ENCODE measurements at regions not wholly inside any gene's neighbourhood (a gene's known extent, or its start where the extent isn't known, plus 50 kb on each side); places are given as distances from the start of the nearest gene placed in this dataset.

- TF ChIP-seq, protein P1, sequence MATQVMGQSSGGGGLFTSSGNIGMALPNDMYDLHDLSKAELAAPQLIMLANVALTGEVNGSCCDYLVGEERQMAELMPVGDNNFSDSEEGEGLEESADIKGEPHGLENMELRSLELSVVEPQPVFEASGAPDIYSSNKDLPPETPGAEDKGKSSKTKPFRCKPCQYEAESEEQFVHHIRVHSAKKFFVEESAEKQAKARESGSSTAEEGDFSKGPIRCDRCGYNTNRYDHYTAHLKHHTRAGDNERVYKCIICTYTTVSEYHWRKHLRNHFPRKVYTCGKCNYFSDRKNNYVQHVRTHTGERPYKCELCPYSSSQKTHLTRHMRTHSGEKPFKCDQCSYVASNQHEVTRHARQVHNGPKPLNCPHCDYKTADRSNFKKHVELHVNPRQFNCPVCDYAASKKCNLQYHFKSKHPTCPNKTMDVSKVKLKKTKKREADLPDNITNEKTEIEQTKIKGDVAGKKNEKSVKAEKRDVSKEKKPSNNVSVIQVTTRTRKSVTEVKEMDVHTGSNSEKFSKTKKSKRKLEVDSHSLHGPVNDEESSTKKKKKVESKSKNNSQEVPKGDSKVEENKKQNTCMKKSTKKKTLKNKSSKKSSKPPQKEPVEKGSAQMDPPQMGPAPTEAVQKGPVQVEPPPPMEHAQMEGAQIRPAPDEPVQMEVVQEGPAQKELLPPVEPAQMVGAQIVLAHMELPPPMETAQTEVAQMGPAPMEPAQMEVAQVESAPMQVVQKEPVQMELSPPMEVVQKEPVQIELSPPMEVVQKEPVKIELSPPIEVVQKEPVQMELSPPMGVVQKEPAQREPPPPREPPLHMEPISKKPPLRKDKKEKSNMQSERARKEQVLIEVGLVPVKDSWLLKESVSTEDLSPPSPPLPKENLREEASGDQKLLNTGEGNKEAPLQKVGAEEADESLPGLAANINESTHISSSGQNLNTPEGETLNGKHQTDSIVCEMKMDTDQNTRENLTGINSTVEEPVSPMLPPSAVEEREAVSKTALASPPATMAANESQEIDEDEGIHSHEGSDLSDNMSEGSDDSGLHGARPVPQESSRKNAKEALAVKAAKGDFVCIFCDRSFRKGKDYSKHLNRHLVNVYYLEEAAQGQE (IDR thresholded peaks at IDR 0.05; ENCODE audit: borderline replicate concordance) = no peak
- TF ChIP-seq CTCF (IDR thresholded peaks at IDR 0.05; ENCODE audit: poor library complexity, severe bottlenecking) = no peak
- no peak for TF ChIP-seq EZH2 (IDR thresholded peaks at IDR 0.05; ENCODE audit: borderline replicate concordance, insufficient read depth, low read length, poor library complexity, severe bottlenecking)
- no peak for TF ChIP-seq RAD21 (conservative IDR thresholded peaks at IDR 0.05)
- TF ChIP-seq POLR2AphosphoS5 (IDR thresholded peaks at IDR 0.05) = no peak
- TF ChIP-seq EP300 (conservative IDR thresholded peaks at IDR 0.05; ENCODE audit: poor library complexity, severe bottlenecking) = no peak
- TF ChIP-seq TAF1 (IDR thresholded peaks at IDR 0.05; ENCODE audit: low read depth) = no peak
- no peak for TF ChIP-seq MXI1 (conservative IDR thresholded peaks at IDR 0.05; ENCODE audit: poor library complexity, severe bottlenecking)
Measured at GRCh38 chr12:60689137-60689536, 1093.3 kb downstream of the SLC16A7 start.

Measured in neural cell (in vitro differentiated cells).